ENCODE measurements at regions not wholly inside any gene's neighbourhood (a gene's known extent, or its start where the extent isn't known, plus 50 kb on each side); places are given as distances from the start of the nearest gene placed in this dataset.

GRCh38 chr4:186932196-186932595, 208.5 kb upstream of the FAT1 start:
- no peak for TF ChIP-seq CTCF (IDR thresholded peaks at IDR 0.05; ENCODE audit: insufficient read depth, low read length)
- TF ChIP-seq SPI1 (IDR thresholded peaks at IDR 0.05; ENCODE audit: borderline replicate concordance, low read depth) = no peak
- no peak for TF ChIP-seq POLR2AphosphoS5 (IDR thresholded peaks at IDR 0.05; ENCODE audit: low read depth)
- TF ChIP-seq REST (IDR thresholded peaks at IDR 0.05; ENCODE audit: insufficient replicate concordance, low read depth) = no peak
